GM23338 (cell line): ENCODE measurements at regions not wholly inside any gene's neighbourhood (a gene's known extent, or its start where the extent isn't known, plus 50 kb on each side); places are given as distances from the start of the nearest gene placed in this dataset.

Experiments used
- ATAC-seq: fragments of 200-7000 bp; cut with Tn5 transposase; 3 replicates; pipeline ENCODE4 v1.9.1; 2020
- DNase-seq: peaks from one replicate; pipeline ENCODE4 v3.0.0-alpha.2; 2015; ENCODE audit warnings: low spot score
- H2AFZ ChIP-seq: fragments of 200-600 bp; sonication (generic); 2 replicates; pipeline ENCODE4 v1.8.0; 2016; ENCODE audit warnings: antibody characterized with exemption, mild to moderate bottlenecking, moderate library complexity
- H3F3A ChIP-seq: fragments of 200-600 bp; sonication (generic); replicated peaks from 2 replicates; pipeline ENCODE4 v1.8.0; 2017; ENCODE audit warnings: antibody characterized with exemption, mixed run types, low read depth
- H3K27ac ChIP-seq: fragments of 200-600 bp; sonication (generic); 2 replicates; pipeline ENCODE4 v1.6.1; 2016; ENCODE audit warnings: low read depth
- H3K27me3 ChIP-seq: fragments of 200-600 bp; sonication (generic); 2 replicates; pipeline ENCODE4 v1.8.0; 2016; ENCODE audit warnings: mild to moderate bottlenecking, mixed run types, moderate library complexity; ENCODE audit not compliant: insufficient read depth
- H3K36me3 ChIP-seq: fragments of 200-600 bp; sonication (generic); 2 replicates; pipeline ENCODE4 v1.8.0; 2016; ENCODE audit warnings: mild to moderate bottlenecking; ENCODE audit not compliant: insufficient read depth
- H3K4me1 ChIP-seq: fragments of 200-600 bp; sonication (generic); 2 replicates; pipeline ENCODE4 v1.8.0; 2016; ENCODE audit warnings: mild to moderate bottlenecking, moderate library complexity; ENCODE audit not compliant: insufficient read depth
- H3K4me2 ChIP-seq: fragments of 200-600 bp; sonication (generic); 2 replicates; pipeline ENCODE4 v1.7.1; 2017; ENCODE audit warnings: mixed run types
- H3K4me3 ChIP-seq: fragments of 200-600 bp; sonication (generic); 2 replicates; pipeline ENCODE4 v1.6.1; 2016; ENCODE audit warnings: mixed run types
- H3K79me2 ChIP-seq: fragments of 200-600 bp; sonication (generic); replicated peaks from 2 replicates; pipeline ENCODE4 v1.8.0; 2017; ENCODE audit warnings: mild to moderate bottlenecking; ENCODE audit not compliant: insufficient read depth
- H3K9me2 ChIP-seq: fragments of 200-600 bp; sonication (generic); 2 replicates; pipeline ENCODE4 v1.8.0; 2017; ENCODE audit not compliant: insufficient read depth
- H4K20me1 ChIP-seq: fragments of 200-600 bp; sonication (generic); replicated peaks from 2 replicates; pipeline ENCODE4 v1.8.0; 2017; ENCODE audit warnings: mild to moderate bottlenecking; ENCODE audit not compliant: insufficient read depth
- H3K27ac Mint-ChIP-seq: 2 replicates; pipeline ENCODE4 v1.8.0; 2020; ENCODE audit warnings: inconsistent platforms, mild to moderate bottlenecking, moderate library complexity, mixed read lengths
- H3K27me3 Mint-ChIP-seq: 3 replicates; pipeline ENCODE4 v1.8.0; 2022; ENCODE audit warnings: low read depth, mild to moderate bottlenecking, moderate library complexity, mixed read lengths, inconsistent platforms; ENCODE audit not compliant: insufficient read depth, poor library complexity
- H3K36me3 Mint-ChIP-seq: 3 replicates; pipeline ENCODE4 v1.8.0; 2021; ENCODE audit warnings: low read depth, mild to moderate bottlenecking, inconsistent platforms, moderate library complexity, mixed read lengths
- H3K4me1 Mint-ChIP-seq: 3 replicates; pipeline ENCODE4 v1.8.0; 2020; ENCODE audit warnings: mild to moderate bottlenecking, inconsistent platforms, mixed read lengths
- H3K4me3 Mint-ChIP-seq: 3 replicates; pipeline ENCODE4 v1.8.0; 2021; ENCODE audit warnings: moderate library complexity, mild to moderate bottlenecking, inconsistent platforms, mixed read lengths
- H3K9me3 Mint-ChIP-seq: 3 replicates; pipeline ENCODE4 v1.8.0; 2020; ENCODE audit warnings: moderate library complexity, mild to moderate bottlenecking, inconsistent platforms, mixed read lengths
- CREB1 ChIP-seq: fragments of 250-450 bp; sonication (Bioruptor Pico); IDR thresholded peaks from 2 replicates; pipeline ENCODE4 v1.5.0; 2020; ENCODE audit warnings: low read depth, mild to moderate bottlenecking, moderate library complexity
- EZH2phosphoT487 ChIP-seq: fragments of 200-600 bp; sonication (generic); IDR thresholded peaks from one replicate; pipeline ENCODE4 v1.8.1; 2018; ENCODE audit warnings: antibody characterized with exemption; ENCODE audit not compliant: unreplicated experiment
- JUNB ChIP-seq: IDR thresholded peaks from one replicate; pipeline ENCODE4 v1.6.1; 2016; ENCODE audit warnings: antibody characterized with exemption; ENCODE audit not compliant: unreplicated experiment
- NANOG ChIP-seq: IDR thresholded peaks from 2 replicates; pipeline ENCODE4 v1.6.1; 2016; ENCODE audit warnings: antibody characterized with exemption, borderline replicate concordance
- STAT1 ChIP-seq: IDR thresholded peaks from one replicate; pipeline ENCODE4 v1.6.1; 2016; ENCODE audit warnings: antibody characterized with exemption; ENCODE audit not compliant: unreplicated experiment
- ZNF114 ChIP-seq: fragments of 250-450 bp; sonication (Bioruptor Pico); IDR thresholded peaks from 2 replicates; pipeline ENCODE4 v1.5.0; 2020; ENCODE audit warnings: mild to moderate bottlenecking, moderate library complexity
- TF ChIP-seq, protein P1 (sequence below): IDR thresholded peaks from one replicate; pipeline ENCODE4 v1.6.1; 2018; ENCODE audit warnings: antibody characterized with exemption; ENCODE audit not compliant: unreplicated experiment
- TF ChIP-seq, protein P2 (sequence below), 2 experiments: fragments of 200-600 bp in 1 of 2; sonication (generic) in 1 of 2; conservative IDR thresholded peaks; 2 replicates each; pipeline versions ENCODE4 v1.5.1 to v1.6.1; 2016 to 2017; ENCODE audit warnings: antibody characterized with exemption in 2 of 2, low read depth in 2 of 2, mild to moderate bottlenecking in 2 of 2, moderate library complexity in 1 of 2
- TF ChIP-seq, protein P3 (sequence below): IDR thresholded peaks from 2 replicates; pipeline ENCODE4 v1.6.1; 2016; ENCODE audit warnings: antibody characterized with exemption
- TF ChIP-seq, protein P4 (sequence below): fragments of 250-450 bp; sonication (Bioruptor Pico); IDR thresholded peaks from 2 replicates; pipeline ENCODE4 v1.5.0; 2020; ENCODE audit warnings: mild to moderate bottlenecking, moderate library complexity

DNA sequence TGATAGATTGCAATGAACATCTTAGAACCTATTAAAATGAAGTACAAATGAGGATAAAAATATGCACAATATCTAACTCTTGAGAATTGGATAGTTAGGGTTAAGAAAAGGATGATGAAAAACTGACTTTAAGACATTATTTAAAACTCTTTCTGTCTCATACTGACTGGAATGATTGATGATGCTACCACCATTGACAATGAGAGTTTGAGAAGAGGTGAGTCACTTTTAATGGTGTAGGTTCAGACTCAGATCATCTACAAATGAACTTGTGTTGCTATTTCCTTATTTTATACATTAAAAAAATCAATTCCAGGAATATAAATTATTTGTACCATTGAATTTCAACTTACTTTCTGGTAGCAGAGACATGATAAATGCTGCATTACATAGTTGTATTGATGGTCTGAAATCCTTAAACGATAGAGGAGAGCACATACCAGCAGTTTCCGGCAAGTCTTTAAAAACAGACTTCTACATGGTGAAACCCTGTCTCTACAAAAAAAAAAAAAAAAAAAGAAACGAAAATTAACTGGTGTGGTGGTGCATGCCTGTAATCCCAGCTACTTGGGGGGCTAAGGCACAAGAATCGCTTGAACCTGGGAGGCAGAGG is 409.0 kb downstream of the OTOL1 start:
- ATAC-seq (no peak), DNase-seq (no peak)
- H3K27me3 Mint-ChIP-seq, result peaks cover 2% of the 10 kb centered on the region
- no peaks in the 10 kb centered on the region for H3K9me3 Mint-ChIP-seq
- no peak overlapping the region for H3K4me2 ChIP-seq
- no peaks in the 10 kb centered on the region for H3K27me3 ChIP-seq
- no peaks in the 10 kb centered on the region for H3K36me3 Mint-ChIP-seq
- H3K4me3 Mint-ChIP-seq, result no peak overlapping the region
- H2AFZ ChIP-seq, result no peak overlapping the region
- no peaks in the 10 kb centered on the region for H3K9me2 ChIP-seq
- no peaks in the 10 kb centered on the region for H4K20me1 ChIP-seq
- no peak overlapping the region for H3K27ac ChIP-seq
- no peak overlapping the region for H3K27ac Mint-ChIP-seq
- no peak overlapping the region for H3K4me3 ChIP-seq
- no peaks in the 10 kb centered on the region for H3F3A ChIP-seq
- no peak for TF ChIP-seq NANOG
- no peak for TF ChIP-seq ZNF114
- no peak for TF ChIP-seq JUNB
- TF ChIP-seq, protein P1, sequence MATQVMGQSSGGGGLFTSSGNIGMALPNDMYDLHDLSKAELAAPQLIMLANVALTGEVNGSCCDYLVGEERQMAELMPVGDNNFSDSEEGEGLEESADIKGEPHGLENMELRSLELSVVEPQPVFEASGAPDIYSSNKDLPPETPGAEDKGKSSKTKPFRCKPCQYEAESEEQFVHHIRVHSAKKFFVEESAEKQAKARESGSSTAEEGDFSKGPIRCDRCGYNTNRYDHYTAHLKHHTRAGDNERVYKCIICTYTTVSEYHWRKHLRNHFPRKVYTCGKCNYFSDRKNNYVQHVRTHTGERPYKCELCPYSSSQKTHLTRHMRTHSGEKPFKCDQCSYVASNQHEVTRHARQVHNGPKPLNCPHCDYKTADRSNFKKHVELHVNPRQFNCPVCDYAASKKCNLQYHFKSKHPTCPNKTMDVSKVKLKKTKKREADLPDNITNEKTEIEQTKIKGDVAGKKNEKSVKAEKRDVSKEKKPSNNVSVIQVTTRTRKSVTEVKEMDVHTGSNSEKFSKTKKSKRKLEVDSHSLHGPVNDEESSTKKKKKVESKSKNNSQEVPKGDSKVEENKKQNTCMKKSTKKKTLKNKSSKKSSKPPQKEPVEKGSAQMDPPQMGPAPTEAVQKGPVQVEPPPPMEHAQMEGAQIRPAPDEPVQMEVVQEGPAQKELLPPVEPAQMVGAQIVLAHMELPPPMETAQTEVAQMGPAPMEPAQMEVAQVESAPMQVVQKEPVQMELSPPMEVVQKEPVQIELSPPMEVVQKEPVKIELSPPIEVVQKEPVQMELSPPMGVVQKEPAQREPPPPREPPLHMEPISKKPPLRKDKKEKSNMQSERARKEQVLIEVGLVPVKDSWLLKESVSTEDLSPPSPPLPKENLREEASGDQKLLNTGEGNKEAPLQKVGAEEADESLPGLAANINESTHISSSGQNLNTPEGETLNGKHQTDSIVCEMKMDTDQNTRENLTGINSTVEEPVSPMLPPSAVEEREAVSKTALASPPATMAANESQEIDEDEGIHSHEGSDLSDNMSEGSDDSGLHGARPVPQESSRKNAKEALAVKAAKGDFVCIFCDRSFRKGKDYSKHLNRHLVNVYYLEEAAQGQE, result no peak
- TF ChIP-seq EZH2phosphoT487, result no peak
- TF ChIP-seq, protein P2, sequence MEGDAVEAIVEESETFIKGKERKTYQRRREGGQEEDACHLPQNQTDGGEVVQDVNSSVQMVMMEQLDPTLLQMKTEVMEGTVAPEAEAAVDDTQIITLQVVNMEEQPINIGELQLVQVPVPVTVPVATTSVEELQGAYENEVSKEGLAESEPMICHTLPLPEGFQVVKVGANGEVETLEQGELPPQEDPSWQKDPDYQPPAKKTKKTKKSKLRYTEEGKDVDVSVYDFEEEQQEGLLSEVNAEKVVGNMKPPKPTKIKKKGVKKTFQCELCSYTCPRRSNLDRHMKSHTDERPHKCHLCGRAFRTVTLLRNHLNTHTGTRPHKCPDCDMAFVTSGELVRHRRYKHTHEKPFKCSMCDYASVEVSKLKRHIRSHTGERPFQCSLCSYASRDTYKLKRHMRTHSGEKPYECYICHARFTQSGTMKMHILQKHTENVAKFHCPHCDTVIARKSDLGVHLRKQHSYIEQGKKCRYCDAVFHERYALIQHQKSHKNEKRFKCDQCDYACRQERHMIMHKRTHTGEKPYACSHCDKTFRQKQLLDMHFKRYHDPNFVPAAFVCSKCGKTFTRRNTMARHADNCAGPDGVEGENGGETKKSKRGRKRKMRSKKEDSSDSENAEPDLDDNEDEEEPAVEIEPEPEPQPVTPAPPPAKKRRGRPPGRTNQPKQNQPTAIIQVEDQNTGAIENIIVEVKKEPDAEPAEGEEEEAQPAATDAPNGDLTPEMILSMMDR (conservative IDR thresholded peaks at IDR 0.05; ENCODE audit: low read depth in 2 of 2), result no peak
- no peak for TF ChIP-seq STAT1
- TF ChIP-seq, protein P3, sequence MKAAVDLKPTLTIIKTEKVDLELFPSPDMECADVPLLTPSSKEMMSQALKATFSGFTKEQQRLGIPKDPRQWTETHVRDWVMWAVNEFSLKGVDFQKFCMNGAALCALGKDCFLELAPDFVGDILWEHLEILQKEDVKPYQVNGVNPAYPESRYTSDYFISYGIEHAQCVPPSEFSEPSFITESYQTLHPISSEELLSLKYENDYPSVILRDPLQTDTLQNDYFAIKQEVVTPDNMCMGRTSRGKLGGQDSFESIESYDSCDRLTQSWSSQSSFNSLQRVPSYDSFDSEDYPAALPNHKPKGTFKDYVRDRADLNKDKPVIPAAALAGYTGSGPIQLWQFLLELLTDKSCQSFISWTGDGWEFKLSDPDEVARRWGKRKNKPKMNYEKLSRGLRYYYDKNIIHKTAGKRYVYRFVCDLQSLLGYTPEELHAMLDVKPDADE, result no peak
- TF ChIP-seq, protein P4, sequence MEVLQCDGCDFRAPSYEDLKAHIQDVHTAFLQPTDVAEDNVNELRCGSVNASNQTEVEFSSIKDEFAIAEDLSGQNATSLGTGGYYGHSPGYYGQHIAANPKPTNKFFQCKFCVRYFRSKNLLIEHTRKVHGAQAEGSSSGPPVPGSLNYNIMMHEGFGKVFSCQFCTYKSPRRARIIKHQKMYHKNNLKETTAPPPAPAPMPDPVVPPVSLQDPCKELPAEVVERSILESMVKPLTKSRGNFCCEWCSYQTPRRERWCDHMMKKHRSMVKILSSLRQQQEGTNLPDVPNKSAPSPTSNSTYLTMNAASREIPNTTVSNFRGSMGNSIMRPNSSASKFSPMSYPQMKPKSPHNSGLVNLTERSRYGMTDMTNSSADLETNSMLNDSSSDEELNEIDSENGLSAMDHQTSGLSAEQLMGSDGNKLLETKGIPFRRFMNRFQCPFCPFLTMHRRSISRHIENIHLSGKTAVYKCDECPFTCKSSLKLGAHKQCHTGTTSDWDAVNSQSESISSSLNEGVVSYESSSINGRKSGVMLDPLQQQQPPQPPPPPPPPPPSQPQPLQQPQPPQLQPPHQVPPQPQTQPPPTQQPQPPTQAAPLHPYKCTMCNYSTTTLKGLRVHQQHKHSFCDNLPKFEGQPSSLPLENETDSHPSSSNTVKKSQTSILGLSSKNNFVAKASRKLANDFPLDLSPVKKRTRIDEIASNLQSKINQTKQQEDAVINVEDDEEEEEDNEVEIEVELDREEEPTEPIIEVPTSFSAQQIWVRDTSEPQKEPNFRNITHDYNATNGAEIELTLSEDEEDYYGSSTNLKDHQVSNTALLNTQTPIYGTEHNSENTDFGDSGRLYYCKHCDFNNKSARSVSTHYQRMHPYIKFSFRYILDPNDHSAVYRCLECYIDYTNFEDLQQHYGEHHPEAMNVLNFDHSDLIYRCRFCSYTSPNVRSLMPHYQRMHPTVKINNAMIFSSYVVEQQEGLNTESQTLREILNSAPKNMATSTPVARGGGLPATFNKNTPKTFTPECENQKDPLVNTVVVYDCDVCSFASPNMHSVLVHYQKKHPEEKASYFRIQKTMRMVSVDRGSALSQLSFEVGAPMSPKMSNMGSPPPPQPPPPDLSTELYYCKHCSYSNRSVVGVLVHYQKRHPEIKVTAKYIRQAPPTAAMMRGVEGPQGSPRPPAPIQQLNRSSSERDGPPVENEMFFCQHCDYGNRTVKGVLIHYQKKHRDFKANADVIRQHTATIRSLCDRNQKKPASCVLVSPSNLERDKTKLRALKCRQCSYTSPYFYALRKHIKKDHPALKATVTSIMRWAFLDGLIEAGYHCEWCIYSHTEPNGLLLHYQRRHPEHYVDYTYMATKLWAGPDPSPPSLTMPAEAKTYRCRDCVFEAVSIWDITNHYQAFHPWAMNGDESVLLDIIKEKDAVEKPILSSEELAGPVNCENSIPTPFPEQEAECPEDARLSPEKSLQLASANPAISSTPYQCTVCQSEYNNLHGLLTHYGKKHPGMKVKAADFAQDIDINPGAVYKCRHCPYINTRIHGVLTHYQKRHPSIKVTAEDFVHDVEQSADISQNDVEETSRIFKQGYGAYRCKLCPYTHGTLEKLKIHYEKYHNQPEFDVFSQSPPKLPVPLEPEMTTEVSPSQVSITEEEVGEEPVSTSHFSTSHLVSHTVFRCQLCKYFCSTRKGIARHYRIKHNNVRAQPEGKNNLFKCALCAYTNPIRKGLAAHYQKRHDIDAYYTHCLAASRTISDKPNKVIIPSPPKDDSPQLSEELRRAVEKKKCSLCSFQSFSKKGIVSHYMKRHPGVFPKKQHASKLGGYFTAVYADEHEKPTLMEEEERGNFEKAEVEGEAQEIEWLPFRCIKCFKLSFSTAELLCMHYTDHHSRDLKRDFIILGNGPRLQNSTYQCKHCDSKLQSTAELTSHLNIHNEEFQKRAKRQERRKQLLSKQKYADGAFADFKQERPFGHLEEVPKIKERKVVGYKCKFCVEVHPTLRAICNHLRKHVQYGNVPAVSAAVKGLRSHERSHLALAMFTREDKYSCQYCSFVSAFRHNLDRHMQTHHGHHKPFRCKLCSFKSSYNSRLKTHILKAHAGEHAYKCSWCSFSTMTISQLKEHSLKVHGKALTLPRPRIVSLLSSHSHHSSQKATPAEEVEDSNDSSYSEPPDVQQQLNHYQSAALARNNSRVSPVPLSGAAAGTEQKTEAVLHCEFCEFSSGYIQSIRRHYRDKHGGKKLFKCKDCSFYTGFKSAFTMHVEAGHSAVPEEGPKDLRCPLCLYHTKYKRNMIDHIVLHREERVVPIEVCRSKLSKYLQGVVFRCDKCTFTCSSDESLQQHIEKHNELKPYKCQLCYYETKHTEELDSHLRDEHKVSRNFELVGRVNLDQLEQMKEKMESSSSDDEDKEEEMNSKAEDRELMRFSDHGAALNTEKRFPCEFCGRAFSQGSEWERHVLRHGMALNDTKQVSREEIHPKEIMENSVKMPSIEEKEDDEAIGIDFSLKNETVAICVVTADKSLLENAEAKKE (CRISPR knock-in tag), result no peak
- no peak for TF ChIP-seq CREB1 (CRISPR knock-in tag)
- H3K4me1 Mint-ChIP-seq, result no peaks in the 10 kb centered on the region
- H3K36me3 ChIP-seq, result no peaks in the 10 kb centered on the region
- no peaks in the 10 kb centered on the region for H3K79me2 ChIP-seq
- no peaks in the 10 kb centered on the region for H3K4me1 ChIP-seq
